ENCODE measurements at regions not wholly inside any gene's neighbourhood (a gene's known extent, or its start where the extent isn't known, plus 50 kb on each side); places are given as distances from the start of the nearest gene placed in this dataset.
A peak's percentile ranks its signal among the peaks of the same experiment; 100 is the strongest.
"Not testable (repeated sequence)": the region's sequence is repeated elsewhere in the genome, so short reads cannot be mapped to it uniquely, and the experiment has no call there.

GRCh38 chr22:27097933-27098332 is 440.5 kb downstream of the MIAT start:
- DNase-seq (ENCODE audit: low spot score), result no peak

- DNase-seq (ENCODE audit: low spot score), result no peak
These were observed 442.7 kb downstream of the MIAT start for GRCh38 chr22:27099946-27100722.

- DNase-seq (ENCODE audit: low spot score), result no peak
These were observed 443.4 kb downstream of the MIAT start for GRCh38 chr22:27100789-27101188.

- DNase-seq (ENCODE audit: low spot score), result no peak
These were observed 443.9 kb downstream of the MIAT start for GRCh38 chr22:27101288-27101687.

DNA sequence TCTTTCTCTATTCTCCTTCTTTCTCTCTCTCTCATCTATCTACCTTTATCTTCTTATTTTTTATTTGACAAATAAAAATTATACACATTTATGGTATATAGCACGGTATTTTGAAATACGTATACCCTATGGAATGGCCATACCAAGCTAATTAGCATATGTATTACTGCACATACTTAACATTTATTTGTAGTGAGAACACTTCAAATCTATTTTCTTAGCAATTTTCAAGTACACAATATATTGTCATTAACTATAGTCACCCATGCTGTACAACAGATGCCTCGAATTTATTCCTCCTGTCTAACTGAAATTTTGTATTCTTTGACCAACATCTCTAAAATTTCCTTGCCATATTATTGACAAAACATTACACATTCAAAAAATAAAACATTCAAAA is 447.1 kb downstream of the MIAT start:
- DNase-seq (ENCODE audit: low spot score), result no peak

- DNase-seq (ENCODE audit: low spot score), result no peak
These were observed 448.0 kb downstream of the MIAT start for GRCh38 chr22:27105142-27106025.

DNA sequence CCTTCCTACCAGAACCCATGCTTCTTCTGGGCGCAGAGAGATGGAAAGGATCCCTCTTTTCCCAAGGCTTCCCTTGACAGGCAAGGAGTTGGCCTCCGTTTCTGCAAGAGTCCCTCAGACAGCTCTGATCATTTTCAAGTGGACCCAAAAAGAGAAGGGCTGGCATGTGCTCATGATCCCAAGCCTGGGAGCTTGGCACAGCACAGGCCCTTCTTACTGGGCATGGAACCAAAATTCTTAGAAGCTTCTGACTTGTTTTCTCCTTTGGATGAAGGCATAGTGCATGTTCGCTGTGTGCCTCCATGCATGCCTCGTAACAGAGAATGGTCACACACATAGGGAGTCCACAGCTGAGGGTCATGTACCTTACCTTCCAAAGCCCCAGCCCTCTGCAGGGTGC is 449.6 kb downstream of the MIAT start:
- DNase-seq (ENCODE audit: low spot score), result no peak

GRCh38 chr22:27107386-27107785 is 450.0 kb downstream of the MIAT start:
- no peak for DNase-seq (ENCODE audit: low spot score)

- peak; percentile 37 for DNase-seq (ENCODE audit: low spot score)
These were observed 450.4 kb downstream of the MIAT start for GRCh38 chr22:27107824-27108223.

DNA sequence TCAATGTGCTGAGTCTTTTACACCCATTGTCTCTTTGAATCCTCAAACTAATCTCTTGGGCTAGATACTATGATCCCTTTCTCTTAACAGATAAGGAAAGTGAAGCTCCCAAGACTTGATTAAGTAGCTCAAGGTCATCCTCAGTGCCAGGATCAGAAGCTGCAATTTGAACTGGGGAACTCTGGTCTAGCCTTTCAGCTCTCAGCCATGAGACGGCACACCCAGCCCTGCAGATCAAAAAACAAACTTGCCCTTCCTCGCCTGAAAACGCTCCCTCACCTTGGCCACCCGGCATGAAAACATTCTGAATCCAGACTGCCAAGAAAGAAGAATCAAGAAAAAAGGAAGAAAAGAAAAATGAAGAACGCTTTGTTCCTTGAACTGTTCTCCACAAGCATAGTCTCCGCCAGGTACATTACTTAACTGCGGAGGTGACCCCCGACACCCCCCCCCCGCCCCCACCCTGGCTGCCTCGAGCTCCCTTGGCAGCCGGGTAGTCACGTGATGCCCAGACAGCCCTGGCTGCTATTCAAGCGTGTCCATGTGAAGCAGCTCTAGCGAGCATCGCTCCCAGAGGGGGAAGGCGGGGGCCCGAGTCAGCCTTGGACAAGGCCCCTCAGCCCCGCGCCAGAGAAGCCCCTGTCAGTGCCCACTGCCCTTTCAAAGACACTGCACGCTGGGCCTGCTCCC is 451.2 kb downstream of the MIAT start:
- DNase-seq (ENCODE audit: low spot score), result no peak

DNA sequence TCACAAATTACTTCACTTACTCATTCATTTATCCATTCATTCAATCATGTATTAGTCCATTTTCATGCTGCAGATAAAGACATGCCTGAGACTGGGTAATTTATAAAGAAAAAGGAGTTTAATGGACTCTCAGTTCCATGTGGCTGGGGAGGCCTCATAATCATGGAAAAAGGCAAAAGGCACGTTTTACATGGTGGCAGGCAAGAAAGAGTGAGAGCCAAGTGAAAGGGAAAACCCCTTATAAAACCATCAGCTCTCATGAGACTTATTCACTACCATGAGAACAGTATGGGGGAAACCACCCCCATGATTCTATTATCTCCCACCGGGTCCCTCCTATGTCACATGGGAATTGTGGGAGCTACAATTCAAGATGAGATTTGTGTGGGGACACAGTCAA is 452.0 kb downstream of the MIAT start:
- not testable (repeated sequence) for DNase-seq (ENCODE audit: low spot score)

GRCh38 chr22:27110665-27111451 is 453.5 kb downstream of the MIAT start:
- DNase-seq (ENCODE audit: low spot score), result no peak

DNA sequence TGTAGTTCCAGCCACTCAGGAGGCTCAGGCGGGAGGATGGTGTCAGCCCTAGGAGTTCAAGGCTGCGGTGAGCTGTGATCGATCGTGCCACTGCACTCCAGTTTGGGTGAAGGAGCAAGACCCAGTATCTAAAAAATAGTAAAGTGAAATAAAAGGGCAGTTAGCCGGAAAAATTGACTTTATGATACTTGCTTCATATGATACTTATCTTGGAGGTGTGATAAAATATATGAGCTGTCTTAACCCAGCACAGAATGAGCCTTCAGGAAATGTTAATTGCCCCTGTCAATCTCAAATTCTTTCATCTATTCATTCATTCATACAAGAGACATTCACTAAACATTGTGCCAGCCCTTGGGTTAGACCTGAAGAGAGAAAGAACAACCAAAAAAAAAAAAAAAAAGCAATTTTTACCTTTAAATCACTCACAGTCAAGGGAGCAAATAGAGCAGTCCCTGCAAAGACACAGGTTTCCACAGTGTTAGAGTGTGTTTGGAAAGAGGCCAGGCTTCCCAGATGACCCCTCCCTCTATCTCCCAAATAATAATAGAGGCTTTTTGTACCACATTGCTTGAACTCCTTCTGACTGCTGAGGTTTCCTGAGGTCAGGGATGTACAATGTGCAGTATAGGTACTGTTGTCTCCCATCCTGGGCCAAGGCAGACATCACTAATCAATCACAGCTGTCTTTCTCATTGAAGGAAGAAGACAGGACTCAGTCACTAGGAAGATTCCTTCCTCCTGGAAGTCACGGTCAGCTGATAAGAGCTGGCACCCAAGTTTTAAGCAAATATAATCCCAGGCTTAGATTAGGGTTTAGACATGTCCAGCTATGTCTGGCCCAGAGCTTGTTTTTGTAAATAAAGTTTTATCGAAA is 454.6 kb downstream of the MIAT start:
- DNase-seq (ENCODE audit: low spot score), result no peak

DNA sequence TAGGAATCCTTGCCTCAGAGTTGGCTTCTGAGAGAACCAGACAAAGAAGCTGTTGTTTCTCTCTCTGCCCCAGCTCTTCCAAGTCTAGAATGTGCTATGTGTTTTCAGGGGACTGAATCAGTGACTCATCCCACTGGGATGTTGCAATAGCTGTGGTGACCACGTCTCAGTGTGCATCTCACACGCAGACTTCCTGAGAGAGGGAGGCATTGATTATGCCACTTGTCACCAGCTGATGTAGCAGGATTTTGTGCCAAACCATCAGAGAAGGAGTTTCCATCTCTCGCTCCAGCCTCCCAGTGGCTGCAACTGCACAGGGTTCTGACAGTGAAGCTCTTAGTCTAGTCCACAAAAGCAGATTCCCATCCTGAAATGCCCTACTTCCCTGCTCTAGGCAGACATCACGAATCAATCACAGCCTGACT is 455.8 kb downstream of the MIAT start:
- DNase-seq (ENCODE audit: low spot score), result peak; percentile 79

DNA sequence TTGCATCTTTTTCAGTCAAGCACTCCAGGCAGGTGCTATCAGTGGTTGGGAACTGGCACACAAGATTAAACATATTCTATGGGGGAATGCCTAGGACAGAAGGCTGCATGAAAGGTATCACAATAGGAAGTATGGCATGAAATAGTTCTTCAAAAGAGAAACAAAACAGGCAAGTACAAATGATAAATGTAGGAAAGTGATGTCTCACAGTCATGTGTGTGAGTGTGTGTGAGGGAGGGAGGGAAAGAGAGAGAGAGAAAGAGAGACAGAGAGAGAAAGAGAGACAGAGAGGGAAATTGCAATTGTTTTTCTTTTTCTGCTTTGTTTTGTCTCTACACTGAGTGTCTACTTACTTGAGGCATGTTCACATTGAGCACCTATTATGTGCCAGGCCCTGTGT is 456.3 kb downstream of the MIAT start:
- DNase-seq (ENCODE audit: low spot score), result no peak

- DNase-seq (ENCODE audit: low spot score), result no peak
These were observed 456.8 kb downstream of the MIAT start for GRCh38 chr22:27114186-27114585.

- DNase-seq (ENCODE audit: low spot score), result no peak
These were observed 458.0 kb downstream of the MIAT start for GRCh38 chr22:27115410-27115809.

- DNase-seq (ENCODE audit: low spot score), result no peak
These were observed 458.4 kb downstream of the MIAT start for GRCh38 chr22:27115816-27116256.

DNA sequence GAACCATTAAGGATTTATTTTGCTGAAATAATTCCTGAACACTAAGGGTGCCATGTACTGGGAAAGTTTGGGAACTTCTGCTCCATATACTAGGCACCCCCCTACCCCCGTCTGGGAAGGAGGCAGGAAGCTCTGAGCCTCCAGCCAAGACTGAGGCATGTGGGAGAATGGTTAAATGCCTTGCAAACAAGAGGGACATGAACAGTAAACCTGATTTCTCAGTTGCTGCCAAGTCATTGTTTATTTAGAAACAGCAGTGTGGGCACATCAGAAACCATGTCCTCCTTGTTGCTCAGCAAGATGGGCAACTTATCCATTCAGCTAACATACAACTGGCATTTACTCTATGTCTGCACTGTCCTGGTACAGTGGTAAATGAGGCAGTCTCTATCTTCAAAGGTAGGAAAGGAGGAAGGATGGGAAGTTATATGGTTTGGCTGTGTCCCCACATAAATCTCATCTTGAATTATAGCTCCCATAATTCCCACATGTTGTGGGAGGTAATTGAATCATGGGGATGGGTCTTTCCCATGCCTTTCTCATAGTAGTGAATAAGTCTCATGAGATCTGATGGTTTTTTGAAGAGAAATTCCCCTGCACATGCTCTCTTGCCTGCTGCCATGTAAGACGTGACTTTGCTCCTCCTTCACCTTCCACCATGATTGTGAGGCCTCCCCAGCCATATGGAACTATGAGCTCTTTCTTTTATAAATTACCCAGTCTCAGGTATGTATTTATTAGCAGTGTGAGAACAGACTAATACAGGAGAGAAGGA is 459.1 kb downstream of the MIAT start:
- DNase-seq (ENCODE audit: low spot score), result no peak

- DNase-seq (ENCODE audit: low spot score), result no peak
These were observed 462.6 kb downstream of the MIAT start for GRCh38 chr22:27120036-27120435.
